ENCODE measurements at regions not wholly inside any gene's neighbourhood (a gene's known extent, or its start where the extent isn't known, plus 50 kb on each side); places are given as distances from the start of the nearest gene placed in this dataset.

DNA sequence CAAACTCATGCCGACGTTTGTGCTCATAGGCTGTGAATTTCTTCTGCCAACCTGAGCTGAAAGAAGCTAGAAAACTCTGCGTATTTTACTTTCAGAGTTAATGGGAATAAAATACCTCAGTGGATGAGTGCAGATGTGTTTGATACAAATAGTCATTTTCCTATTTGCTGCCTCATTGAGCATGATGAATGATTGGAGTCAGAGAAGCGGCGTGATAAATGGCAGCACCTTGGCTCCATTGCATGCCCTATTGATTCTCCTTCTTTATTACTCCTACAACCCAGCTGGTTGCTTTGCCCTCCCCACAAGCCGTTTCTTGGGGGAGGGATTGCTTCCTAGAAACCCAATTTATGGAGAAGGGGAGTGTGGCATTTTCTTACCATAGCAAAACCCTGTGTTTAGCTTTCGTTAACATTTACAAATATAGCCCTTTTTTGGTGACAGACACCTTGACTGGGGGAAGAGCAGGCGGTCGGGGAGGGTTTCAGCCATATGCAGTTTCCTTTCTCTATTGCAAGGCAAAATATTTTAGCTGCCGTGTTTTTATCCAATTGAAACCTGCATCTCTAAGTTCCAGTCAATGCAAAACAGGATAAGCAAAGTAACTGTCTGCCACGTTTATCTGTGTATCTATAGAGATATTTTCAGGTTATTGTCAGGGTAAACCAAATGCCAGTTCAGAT, 93.1 kb upstream of the TBCA start (continued):
- no peak for TF ChIP-seq USF2 (CRISPR knock-in tag; IDR thresholded peaks at IDR 0.05)

DNA sequence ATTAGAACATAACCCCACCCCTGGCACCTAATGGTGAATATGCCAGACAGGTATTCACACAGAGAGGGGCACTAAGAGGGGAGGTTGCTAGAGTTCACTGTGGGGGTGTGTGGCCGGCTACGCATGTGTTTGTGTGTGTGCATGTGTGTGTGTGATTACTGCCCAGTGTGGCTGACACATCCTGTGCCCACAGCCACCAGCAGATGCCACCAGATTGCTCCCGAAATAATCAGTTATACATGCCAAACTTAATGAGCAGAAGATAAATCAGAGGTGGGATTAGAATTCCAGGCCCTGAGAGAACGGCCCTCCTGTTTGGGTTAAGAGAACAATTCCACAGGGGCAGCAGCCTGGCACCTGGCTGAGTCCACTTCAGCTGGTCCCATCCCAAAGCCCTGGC, 91.8 kb upstream of the TBCA start:
- POLR2A ChIA-PET, result no interaction called here
- FAIRE-seq, result no peak
- no peak overlapping the region for H3K4me2 ChIP-seq (ENCODE audit: insufficient read depth, low read length)
- no peak overlapping the region for H3K4me3 ChIP-seq
- CTCF ChIA-PET (ENCODE audit: low intra/inter-chr PET ratio), result interaction anchor here (1.2 kb wide), 1 partner anchor 114 kb away, joined by 4 read pairs; no protein-coding TSS in a partner anchor
- no peaks in the 10 kb centered on the region for H4K20me1 ChIP-seq (replicated peaks; ENCODE audit: control insufficient read depth, insufficient read depth, low read length)
- no peaks in the 10 kb centered on the region for H3K9me1 ChIP-seq (ENCODE audit: control insufficient read depth, insufficient read depth, low read length)
- TF ChIP-seq ATF1 (CRISPR knock-in tag; IDR thresholded peaks at IDR 0.05) (no peak), ATF1 (tag; IDR thresholded peaks at IDR 0.05) (no peak)
- TF ChIP-seq, protein P1, sequence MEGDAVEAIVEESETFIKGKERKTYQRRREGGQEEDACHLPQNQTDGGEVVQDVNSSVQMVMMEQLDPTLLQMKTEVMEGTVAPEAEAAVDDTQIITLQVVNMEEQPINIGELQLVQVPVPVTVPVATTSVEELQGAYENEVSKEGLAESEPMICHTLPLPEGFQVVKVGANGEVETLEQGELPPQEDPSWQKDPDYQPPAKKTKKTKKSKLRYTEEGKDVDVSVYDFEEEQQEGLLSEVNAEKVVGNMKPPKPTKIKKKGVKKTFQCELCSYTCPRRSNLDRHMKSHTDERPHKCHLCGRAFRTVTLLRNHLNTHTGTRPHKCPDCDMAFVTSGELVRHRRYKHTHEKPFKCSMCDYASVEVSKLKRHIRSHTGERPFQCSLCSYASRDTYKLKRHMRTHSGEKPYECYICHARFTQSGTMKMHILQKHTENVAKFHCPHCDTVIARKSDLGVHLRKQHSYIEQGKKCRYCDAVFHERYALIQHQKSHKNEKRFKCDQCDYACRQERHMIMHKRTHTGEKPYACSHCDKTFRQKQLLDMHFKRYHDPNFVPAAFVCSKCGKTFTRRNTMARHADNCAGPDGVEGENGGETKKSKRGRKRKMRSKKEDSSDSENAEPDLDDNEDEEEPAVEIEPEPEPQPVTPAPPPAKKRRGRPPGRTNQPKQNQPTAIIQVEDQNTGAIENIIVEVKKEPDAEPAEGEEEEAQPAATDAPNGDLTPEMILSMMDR (IDR thresholded peaks at IDR 0.05 in 2 of 3, conservative IDR thresholded peaks at IDR 0.05 in 1 of 3; ENCODE audit: insufficient read depth in 2 of 3, low read depth in 1 of 3, low read length in 3 of 3), result 0 out of 6 replicates have a peak, but pooled peaks of 1 of the 3 experiments have one; percentile 5
- no TSS peak for BruUV-seq (replicated peaks)
- no peak overlapping the region for H3K27ac ChIP-seq (ENCODE audit: extremely low read depth, low read depth, low read length)
- H3K9me3 ChIP-seq (replicated peaks; ENCODE audit: control insufficient read depth, insufficient read depth, low read depth, low read length), result no peaks in the 10 kb centered on the region
- ATAC-seq, result no peak
- in situ Hi-C loops (cut with MboI) (no loop called here), intact Hi-C loops (cut with micrococcal nuclease) (loop anchor here (5.0 to 10.0 kb wide), 2 partner anchors 39 to 117 kb away; no protein-coding TSS in a partner anchor)
- no peaks in the 10 kb centered on the region for H3K79me2 ChIP-seq (ENCODE audit: control insufficient read depth, insufficient read depth, low read length)
- no peak overlapping the region for H3K9ac ChIP-seq (ENCODE audit: insufficient read depth in 1 of 2, low read depth in 2 of 2, low read length in 2 of 2)
- 29% methylated on average over 4 of the region's 4 CpGs for WGBS (ENCODE audit: insufficient coverage, low coverage, missing lambda C conversion rate)
- no peaks in the 10 kb centered on the region for H3K36me3 ChIP-seq (ENCODE audit: control insufficient read depth, insufficient read depth, low read length)
- no peaks in the 10 kb centered on the region for H3K4me1 ChIP-seq (replicated peaks in 1 of 2; ENCODE audit: control insufficient read depth in 2 of 2, insufficient read depth in 2 of 2, low read length in 2 of 2)
- DNase-seq (ENCODE audit: extremely low read depth in 1 of 4, low spot score in 3 of 4), result no peak
- H3K27me3 ChIP-seq (ENCODE audit: control insufficient read depth in 2 of 2, insufficient read depth in 2 of 2, low read length in 2 of 2), result peaks cover 31 to 43% of the 10 kb centered on the region in 2 experiments
- H2AFZ ChIP-seq (ENCODE audit: low read depth, low read length), result no peak overlapping the region
